NCI-H187 treated with DMSO at 0.1 percent for 48 hours (cell line): ENCODE measurements at regions not wholly inside any gene's neighbourhood (a gene's known extent, or its start where the extent isn't known, plus 50 kb on each side); places are given as distances from the start of the nearest gene placed in this dataset.

Experiments used
- DNase-seq: peaks from one replicate; lab custom pipeline; 2025; lab: John Stamatoyannopoulos, UW

- DNase-seq: no peak
Observed at GRCh38 chr4:22870847-22871449, 178.2 kb downstream of the GBA3 start.

DNA sequence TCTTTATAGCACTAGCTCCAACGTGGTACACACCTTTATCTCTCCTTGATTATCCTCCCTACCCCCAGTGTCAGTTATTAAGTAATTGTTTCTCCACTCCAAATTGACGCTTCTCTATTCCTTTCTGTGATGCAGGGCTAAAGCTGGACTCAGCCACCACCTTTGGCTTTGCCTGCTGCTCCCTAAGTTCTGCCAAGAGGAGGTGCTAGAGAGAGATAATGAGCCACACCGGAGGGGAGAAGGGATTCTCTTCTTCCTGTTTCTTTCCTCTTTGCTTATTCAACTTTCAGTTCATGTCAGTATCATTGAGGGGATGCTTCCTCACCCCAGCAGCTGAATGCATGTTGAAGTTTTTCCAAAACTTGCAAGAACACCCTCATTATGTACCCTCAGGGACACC lies 176.5 kb downstream of the GBA3 start:
- DNase-seq: no peak
